HEK293T (cell line): ENCODE measurements at regions not wholly inside any gene's neighbourhood (a gene's known extent, or its start where the extent isn't known, plus 50 kb on each side); places are given as distances from the start of the nearest gene placed in this dataset.

ENCODE experiments used
- ARNT ChIP-seq: fragments of 450-650 bp; IDR thresholded peaks from 2 replicates; pipeline ENCODE4 v1.6.1; 2017; ENCODE audit warnings: mild to moderate bottlenecking
- FOXM1 ChIP-seq: fragments of 450-650 bp; IDR thresholded peaks from 2 replicates; pipeline ENCODE4 v1.6.1; 2017; ENCODE audit warnings: mild to moderate bottlenecking, borderline replicate concordance
- HDGF ChIP-seq: fragments of 450-650 bp; IDR thresholded peaks from 2 replicates; pipeline ENCODE4 v1.6.1; 2017; ENCODE audit warnings: antibody characterized with exemption, borderline replicate concordance

GRCh38 chr2:181163691-181164090, 183.3 kb downstream of the UBE2E3 start:
- no peak for TF ChIP-seq FOXM1
- TF ChIP-seq HDGF = no peak
- no peak for TF ChIP-seq ARNT
